H1 (cell line): ENCODE measurements at regions not wholly inside any gene's neighbourhood (a gene's known extent, or its start where the extent isn't known, plus 50 kb on each side); places are given as distances from the start of the nearest gene placed in this dataset.

ENCODE experiments used
- CHD2 ChIP-seq: IDR thresholded peaks from 2 replicates; pipeline ENCODE4 v1.6.1; 2012; ENCODE audit warnings: low read length, improper control_type of control experiment
- CTCF ChIP-seq, 3 experiments: IDR thresholded peaks; 1 replicate in 2 of 3; 2 replicates in 1 of 3; pipeline versions ENCODE4 v1.5.1 to v1.6.1; 2011; ENCODE audit warnings: low read length in 3 of 3, mild to moderate bottlenecking in 3 of 3, inconsistent platforms in 2 of 3, low read depth in 1 of 3, moderate library complexity in 1 of 3; ENCODE audit not compliant: insufficient read depth in 1 of 3; ENCODE audit errors: control extremely low read depth in 1 of 3
- EP300 ChIP-seq, 2 experiments: IDR thresholded peaks; 1 replicate in 1 of 2; 2 replicates in 1 of 2; pipeline ENCODE4 v1.6.1; 2011 to 2012; ENCODE audit warnings: low read depth in 2 of 2, low read length in 2 of 2, mild to moderate bottlenecking in 2 of 2, borderline replicate concordance in 1 of 2, inconsistent platforms in 1 of 2, moderate library complexity in 1 of 2
- GTF2F1 ChIP-seq: IDR thresholded peaks from 2 replicates; pipeline ENCODE4 v1.6.1; 2012; ENCODE audit warnings: low read depth, low read length, improper control_type of control experiment, borderline replicate concordance
- RAD21 ChIP-seq, 2 experiments: IDR thresholded peaks in 1 of 2; conservative IDR thresholded peaks in 1 of 2; 2 replicates each; pipeline ENCODE4 v1.6.1; 2011; ENCODE audit warnings: low read depth in 2 of 2, low read length in 2 of 2, improper control_type of control experiment in 1 of 2, inconsistent platforms in 1 of 2, mild to moderate bottlenecking in 1 of 2, moderate library complexity in 1 of 2
- RNF2 ChIP-seq: fragments of 200-900, 300-1000 bp; sonication (generic); IDR thresholded peaks from 2 replicates; pipeline ENCODE4 v1.7.1; 2016; ENCODE audit warnings: borderline replicate concordance, low read depth, mild to moderate bottlenecking, antibody characterized with exemption, low read length; ENCODE audit not compliant: poor library complexity, severe bottlenecking; ENCODE audit errors: missing control alignments
- SAP30 ChIP-seq: fragments of 300-600 bp; sonication (generic); IDR thresholded peaks from 2 replicates; pipeline ENCODE4 v1.7.1; 2012; ENCODE audit warnings: low read length, moderate library complexity, mild to moderate bottlenecking, inconsistent platforms; ENCODE audit not compliant: insufficient read depth, insufficient replicate concordance
- SP1 ChIP-seq: IDR thresholded peaks from 2 replicates; pipeline ENCODE4 v1.6.1; 2011; ENCODE audit warnings: low read depth, low read length
- SP2 ChIP-seq: IDR thresholded peaks from 2 replicates; pipeline ENCODE4 v1.6.1; 2012; ENCODE audit warnings: mild to moderate bottlenecking, low read length, inconsistent platforms

DNA sequence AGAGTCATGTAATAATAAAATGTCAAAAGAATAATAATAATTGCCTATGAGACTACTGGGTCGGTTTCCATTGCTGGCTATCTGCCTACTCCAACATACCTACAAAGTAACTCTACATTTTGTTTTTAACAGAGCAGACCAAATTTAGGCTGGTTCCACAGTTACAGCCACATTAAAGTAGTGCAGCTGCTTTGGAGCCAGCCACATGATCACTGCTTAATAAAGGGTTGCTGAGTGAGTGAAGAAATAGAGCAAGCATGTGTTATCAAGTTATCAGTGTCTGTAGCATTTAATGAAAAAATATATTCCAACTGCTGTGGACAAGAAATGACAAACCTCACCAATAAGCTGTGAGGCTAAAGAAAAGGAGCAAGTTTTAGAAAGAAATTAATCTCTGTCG, 782.3 kb downstream of the PCDH18 start:
- TF ChIP-seq EP300 (IDR thresholded peaks at IDR 0.05; ENCODE audit: borderline replicate concordance in 1 of 2, low read depth in 2 of 2, low read length in 2 of 2) (no peak), SP2 (no peak), RNF2 (no peak), GTF2F1 (no peak), SP1 (no peak), CTCF (IDR thresholded peaks at IDR 0.05; ENCODE audit: control extremely low read depth in 1 of 3, insufficient read depth in 1 of 3, low read depth in 1 of 3, low read length in 3 of 3) (no peak), SAP30 (no peak), CHD2 (no peak), RAD21 (IDR thresholded peaks at IDR 0.05 in 1 of 2, conservative IDR thresholded peaks at IDR 0.05 in 1 of 2; ENCODE audit: low read depth in 2 of 2, low read length in 2 of 2) (no peak)
